ENCODE measurements at regions not wholly inside any gene's neighbourhood (a gene's known extent, or its start where the extent isn't known, plus 50 kb on each side); places are given as distances from the start of the nearest gene placed in this dataset.
"Not testable (repeated sequence)": the region's sequence is repeated elsewhere in the genome, so short reads cannot be mapped to it uniquely, and the experiment has no call there.

- H3K9me3 ChIP-seq (ENCODE audit: insufficient read depth in 2 of 2, low read depth in 1 of 2, low read length in 1 of 2); H3K4me3 ChIP-seq (ENCODE audit: extremely low read depth in 1 of 4, insufficient read depth in 2 of 4, low read depth in 3 of 4, low read length in 4 of 4); H4K91ac ChIP-seq (replicated peaks; ENCODE audit: insufficient read length, low read length); H2BK5ac ChIP-seq (ENCODE audit: low read depth, low read length); H4K5ac ChIP-seq (ENCODE audit: insufficient read length, low read depth, low read length); H2AFZ ChIP-seq (ENCODE audit: low read length); H3K79me2 ChIP-seq (ENCODE audit: control insufficient read depth in 1 of 2, insufficient read depth in 2 of 2, low read length in 2 of 2); H3K23ac ChIP-seq (ENCODE audit: insufficient read length); H2BK15ac ChIP-seq (ENCODE audit: low read length); H3K56ac ChIP-seq (replicated peaks; ENCODE audit: insufficient read length, low read depth, low read length); H2BK12ac ChIP-seq (ENCODE audit: low read depth, low read length); H2BK120ac ChIP-seq (replicated peaks; ENCODE audit: low read depth, low read length); H3K4me1 ChIP-seq (replicated peaks in 1 of 4; ENCODE audit: control insufficient read depth in 3 of 4, insufficient read depth in 4 of 4, low read length in 3 of 4); H3K14ac ChIP-seq (ENCODE audit: insufficient read length); H2AK5ac ChIP-seq (ENCODE audit: low read depth, low read length); H3K18ac ChIP-seq (ENCODE audit: extremely low read depth, low read length); H3K36me3 ChIP-seq (ENCODE audit: control insufficient read depth in 2 of 4, insufficient read depth in 4 of 4, low read length in 3 of 4); H3K4ac ChIP-seq (replicated peaks; ENCODE audit: insufficient read length, low read depth, low read length); H3K27ac ChIP-seq (ENCODE audit: low read depth, low read length); H4K20me1 ChIP-seq (replicated peaks in 1 of 2; ENCODE audit: control insufficient read depth in 1 of 2, insufficient read depth in 2 of 2, low read length in 2 of 2); H2BK20ac ChIP-seq (ENCODE audit: low read length); H3K9ac ChIP-seq (replicated peaks in 1 of 4; ENCODE audit: extremely low read depth in 1 of 4, low read depth in 3 of 4, low read length in 3 of 4); H3K79me1 ChIP-seq (ENCODE audit: low read depth, low read length); DNase-seq (ENCODE audit: low read depth in 1 of 2, low spot score in 2 of 2); H3K27me3 ChIP-seq (replicated peaks in 1 of 4; ENCODE audit: control insufficient read depth in 3 of 4, extremely low read depth in 1 of 4, insufficient read depth in 3 of 4, low read length in 3 of 4); H4K8ac ChIP-seq (ENCODE audit: extremely low read depth, insufficient read depth, low read length); FAIRE-seq; H3K4me2 ChIP-seq (ENCODE audit: insufficient read depth in 1 of 2, low read depth in 2 of 2, low read length in 2 of 2); H3K23me2 ChIP-seq (ENCODE audit: low read depth, low read length): not testable (repeated sequence)
- POLR2A ChIA-PET (ENCODE audit: partially characterized antibody), result interaction anchor here (1.1 to 1.5 kb wide), 2 partner anchors 20 to 104 kb away, joined by 3 to 5 read pairs; no protein-coding TSS in a partner anchor
- CTCF ChIA-PET (ENCODE audit: partially characterized antibody), result interaction anchor here (0.8 to 2.5 kb wide), 12 partner anchors 18 to 180 kb away, joined by 3 to 14 read pairs (median 6); no protein-coding TSS in a partner anchor
- WGBS, 2 experiments (ENCODE audit: extremely low coverage in 1 of 2, insufficient coverage in 1 of 2, insufficient read length in 1 of 2, insufficient replicate concordance in 2 of 2, low coverage in 1 of 2, low lambda C conversion rate in 2 of 2, missing lambda C conversion rate in 1 of 2), result 92% methylated on average over 1 of the region's 1 CpG; no CpG with 5 or more reads in 1 of the 2 experiments
These were observed 139.6 kb downstream of the KLRB1 start for GRCh38 chr12:9468144-9468543.
